ENCODE measurements at regions not wholly inside any gene's neighbourhood (a gene's known extent, or its start where the extent isn't known, plus 50 kb on each side); places are given as distances from the start of the nearest gene placed in this dataset.
A peak's percentile ranks its signal among the peaks of the same experiment; 100 is the strongest.

- DNase-seq (ENCODE audit: low read depth) = peak; percentile 34
Observed at GRCh38 chr3:148309390-148310035, 388.2 kb upstream of the AGTR1 start.

DNA sequence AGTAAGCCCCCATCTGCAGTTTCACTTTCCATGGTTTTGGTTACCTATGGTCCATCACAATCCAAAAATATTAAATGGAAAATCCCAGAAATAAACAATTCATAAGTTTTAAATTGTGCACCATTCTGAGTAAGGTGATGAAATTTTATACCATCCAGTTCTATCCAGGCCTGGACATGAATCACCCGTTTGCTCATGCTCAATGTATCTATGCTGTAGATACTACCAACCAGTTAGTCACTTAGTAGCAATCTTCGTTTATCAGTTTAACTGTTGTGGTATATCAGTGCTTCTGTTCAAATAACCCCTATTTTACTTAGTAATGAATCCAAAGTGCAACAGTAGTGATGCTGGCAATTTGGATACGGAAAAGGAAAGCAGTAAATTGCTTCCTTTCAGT, 381.9 kb upstream of the AGTR1 start:
- no peak for DNase-seq (ENCODE audit: low read depth)

GRCh38 chr3:148318240-148318639, 379.5 kb upstream of the AGTR1 start:
- DNase-seq (ENCODE audit: low read depth) = no peak

DNA sequence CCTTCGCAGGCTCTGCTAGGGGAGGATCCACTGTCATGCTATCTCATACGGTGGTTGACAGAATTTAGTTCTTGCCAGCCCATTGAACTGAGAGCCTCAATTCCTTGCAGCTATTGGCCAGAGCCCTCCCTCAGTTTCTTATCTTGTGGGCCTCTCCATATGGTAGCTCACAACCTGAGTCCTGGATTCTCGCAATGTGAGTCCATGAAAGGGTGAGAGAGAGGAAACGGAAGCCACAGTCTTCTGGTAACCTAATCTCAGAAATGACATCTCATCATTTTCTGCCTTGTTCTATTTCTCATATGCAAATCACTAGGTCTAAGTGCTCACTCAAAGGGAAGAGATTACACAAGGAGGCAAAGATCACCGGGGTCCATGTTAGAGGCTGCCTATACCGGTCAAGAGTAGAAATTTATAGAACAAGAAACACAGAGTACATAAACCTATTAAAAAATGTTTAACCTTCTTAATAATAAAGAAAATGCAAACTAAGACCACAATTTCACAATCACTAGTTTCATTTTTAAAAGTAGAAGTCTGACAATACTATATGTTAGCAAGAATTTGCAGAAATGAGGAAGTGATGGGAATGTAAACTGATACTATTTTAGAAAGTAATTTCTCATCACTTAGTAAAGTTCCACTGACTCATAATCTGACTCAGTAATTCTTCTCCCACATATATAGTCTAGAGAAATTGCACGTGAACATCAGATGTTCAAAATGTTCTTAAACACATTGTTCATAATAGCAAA, 378.4 kb upstream of the AGTR1 start:
- peak; percentile 76 for DNase-seq (ENCODE audit: low read depth)

DNA sequence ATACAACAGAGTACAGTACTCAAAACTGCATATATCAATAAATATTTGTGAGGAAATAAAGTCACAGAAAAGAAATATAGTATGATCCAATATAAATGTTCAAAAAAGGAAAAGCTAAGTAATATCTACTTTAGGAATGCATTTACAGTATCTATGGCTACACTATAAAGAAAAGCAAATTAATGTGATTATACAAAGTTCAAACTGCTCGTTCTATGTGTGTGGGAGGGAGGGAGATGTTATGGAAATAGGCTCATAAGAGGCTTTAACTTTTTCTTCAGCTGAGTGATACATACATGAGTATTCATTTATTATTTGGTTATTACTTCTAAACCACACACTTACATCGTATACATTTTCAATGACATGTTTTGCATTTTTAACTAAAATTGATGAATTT, 377.7 kb upstream of the AGTR1 start:
- DNase-seq (ENCODE audit: low read depth) = no peak

- DNase-seq (ENCODE audit: low read depth) = no peak
Observed at GRCh38 chr3:148329481-148330235, 368.0 kb upstream of the AGTR1 start.

- no peak for DNase-seq (ENCODE audit: low read depth)
Observed at GRCh38 chr3:148330542-148330941, 367.2 kb upstream of the AGTR1 start.

DNA sequence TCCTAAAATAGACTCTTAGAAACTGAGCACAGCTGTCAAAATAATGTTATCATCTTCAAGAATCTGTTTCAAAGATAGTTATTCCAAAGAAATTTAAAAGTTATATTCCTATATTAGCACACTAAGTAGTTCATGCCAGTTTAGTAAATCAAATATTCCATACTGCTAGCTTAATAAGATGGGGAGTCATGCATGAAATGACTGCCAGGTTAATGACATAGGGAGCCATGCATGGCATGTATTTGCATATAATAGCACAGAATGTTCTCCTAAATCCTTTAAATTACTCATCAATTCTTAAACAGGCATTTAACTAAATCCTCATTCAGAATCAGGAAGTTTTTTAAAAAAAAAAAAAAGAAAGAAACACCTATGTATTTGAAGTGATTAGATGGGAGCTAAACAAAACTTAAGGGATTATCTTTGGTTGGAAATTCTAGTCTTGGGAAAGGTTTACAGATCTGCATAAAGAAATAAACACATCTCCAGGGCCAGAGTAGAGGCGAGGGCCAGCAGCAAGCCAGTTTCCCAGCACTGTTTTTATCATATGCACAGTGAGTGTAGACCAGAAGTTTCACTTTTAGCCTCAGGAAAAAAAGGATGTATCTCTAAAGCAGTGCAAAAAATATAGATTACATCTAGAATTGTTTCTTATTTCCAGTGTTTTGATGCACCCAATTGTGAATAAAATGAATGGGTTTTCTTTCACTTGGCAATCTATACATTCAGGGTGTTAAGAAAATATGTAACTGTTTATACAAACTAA, 366.4 kb upstream of the AGTR1 start:
- no peak for DNase-seq (ENCODE audit: low read depth)

DNA sequence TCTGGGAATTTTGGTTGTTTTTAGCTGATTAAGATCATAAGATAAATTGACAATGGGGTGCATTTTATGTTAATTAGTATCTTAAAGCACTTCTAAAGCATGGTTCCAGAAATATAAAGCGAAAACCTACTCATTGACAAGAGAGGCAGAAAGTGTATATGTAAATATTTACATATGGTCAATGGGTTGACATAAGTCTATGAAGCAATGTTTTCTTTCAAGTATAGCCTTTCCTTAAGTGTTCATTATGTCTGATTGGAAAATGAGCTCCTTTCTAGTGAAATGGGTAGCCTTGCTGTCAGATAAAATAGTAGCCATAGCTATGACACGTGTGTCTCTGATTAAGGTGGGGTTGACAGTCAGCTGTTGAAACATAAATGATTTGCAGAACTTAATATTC, 365.2 kb upstream of the AGTR1 start:
- no peak for DNase-seq (ENCODE audit: low read depth)

- DNase-seq (ENCODE audit: low read depth) = no peak
Observed at GRCh38 chr3:148333091-148333490, 364.6 kb upstream of the AGTR1 start.

DNA sequence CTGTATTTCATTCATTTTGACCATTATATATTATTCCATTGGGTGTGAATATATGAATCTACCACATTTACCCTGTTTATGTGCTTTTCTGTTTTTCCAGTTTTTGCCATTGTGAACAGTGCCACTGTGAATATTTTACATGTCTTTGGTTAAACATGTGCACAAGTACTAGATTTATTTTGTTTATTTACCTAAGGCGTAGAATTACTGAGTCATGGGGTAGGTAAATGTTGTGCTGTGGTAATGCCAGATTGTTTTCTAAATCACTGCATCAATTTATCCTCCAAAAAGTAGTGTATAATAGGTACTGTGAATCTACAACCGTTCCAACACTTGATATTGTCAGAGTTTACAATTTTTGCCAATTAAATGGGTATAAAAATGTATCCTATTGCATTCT, 362.1 kb upstream of the AGTR1 start:
- DNase-seq (ENCODE audit: low read depth) = no peak

- DNase-seq (ENCODE audit: low read depth) = no peak
Observed at GRCh38 chr3:148343416-148343815, 354.3 kb upstream of the AGTR1 start.

GRCh38 chr3:148344521-148344920, 353.2 kb upstream of the AGTR1 start:
- DNase-seq (ENCODE audit: low read depth) = no peak

- peak; percentile 66 for DNase-seq (ENCODE audit: low read depth)
Observed at GRCh38 chr3:148360051-148360450, 337.7 kb upstream of the AGTR1 start.

GRCh38 chr3:148366743-148367410, 330.8 kb upstream of the AGTR1 start:
- DNase-seq (ENCODE audit: low read depth) = peak; percentile 19

GRCh38 chr3:148367756-148368155, 329.9 kb upstream of the AGTR1 start:
- DNase-seq (ENCODE audit: low read depth) = peak; percentile 30

DNA sequence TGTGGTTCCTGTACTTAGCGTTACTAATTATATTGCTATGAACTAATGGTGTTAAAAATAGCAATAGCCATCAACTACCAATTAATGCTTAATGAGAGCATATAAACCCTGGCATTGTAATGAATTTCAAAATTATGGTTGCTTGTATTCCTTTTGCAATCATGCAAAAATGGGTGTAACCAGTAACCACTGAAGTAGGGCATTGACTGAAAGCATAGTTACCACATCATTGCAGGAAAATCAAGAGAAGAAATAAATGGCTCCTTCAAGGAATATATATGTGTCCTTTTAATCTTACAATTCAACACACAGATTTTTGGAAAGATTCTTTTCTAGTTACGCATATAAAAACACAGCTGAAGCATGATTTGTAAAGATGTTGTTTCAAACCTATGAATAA, 328.3 kb upstream of the AGTR1 start:
- peak; percentile 4 for DNase-seq (ENCODE audit: low read depth)

- DNase-seq (ENCODE audit: low read depth) = no peak
Observed at GRCh38 chr3:148372206-148372875, 325.4 kb upstream of the AGTR1 start.

- DNase-seq (ENCODE audit: low read depth) = no peak
Observed at GRCh38 chr3:148373961-148374360, 323.7 kb upstream of the AGTR1 start.

GRCh38 chr3:148379763-148380382, 317.8 kb upstream of the AGTR1 start:
- DNase-seq (ENCODE audit: low read depth) = peak; percentile 64

GRCh38 chr3:148381051-148381450, 316.7 kb upstream of the AGTR1 start:
- no peak for DNase-seq (ENCODE audit: low read depth)

Measured in fibroblast of gingiva (primary cell).